Heart left ventricle (tissue), 13 donors: ENCODE measurements at regions not wholly inside any gene's neighbourhood (a gene's known extent, or its start where the extent isn't known, plus 50 kb on each side); places are given as distances from the start of the nearest gene placed in this dataset.

Experiments used
- POLR2A ChIP-seq, 2 donors: fragments of 450-650 bp; IDR thresholded peaks; one replicate each; pipeline ENCODE4 v1.6.1; 2017; ENCODE audit warnings: antibody characterized with exemption in 2 of 2, mild to moderate bottlenecking in 2 of 2, moderate library complexity in 2 of 2
- TF ChIP-seq, protein P1 (sequence below), 12 donors: fragments of 200-600 bp; sonication (generic) in 4 of 12; IDR thresholded peaks; one replicate each; pipeline versions ENCODE4 v1.5.0 to v1.8.0; 2018 to 2022; ENCODE audit warnings: antibody characterized with exemption in 12 of 12, mild to moderate bottlenecking in 5 of 12
- donor health status: ischemic (EF 13 %, LVEDD 7.1; RV severe dilation, severe dysfunction).
- donor health status: DM: no; HTN: yes; CAD: no.
- donor health status: DM: no; HTN: no; CAD: no.
- donor health status: ischemic (EF 25% LVEDD 6.9; RV normal size, moderate dysfunction).
- donor health status: ischemic (EF 25% LVEDD 5.7; RV mildly dilated, moderate dysfunction).
- donor health status: ischemic (EF 35%, LVEDD 5.7; RV mildly dilated, moderate dysfunction).
- donor health status: nonischemic (EF 11% LVEDD 7.7; RV severe dilation, severe dysfunction).
- donor health status: DM: yes; HTN: yes; CAD: no.
- donor health status: PGD.
- donor health status: ischemic (EF 29% LVEDD 5.4; RV normal size, mild dysfunction).
- donor health status: nonischemic (EF 23%, LVEDD 6.1; RV moderate dilation, normal function).

DNA sequence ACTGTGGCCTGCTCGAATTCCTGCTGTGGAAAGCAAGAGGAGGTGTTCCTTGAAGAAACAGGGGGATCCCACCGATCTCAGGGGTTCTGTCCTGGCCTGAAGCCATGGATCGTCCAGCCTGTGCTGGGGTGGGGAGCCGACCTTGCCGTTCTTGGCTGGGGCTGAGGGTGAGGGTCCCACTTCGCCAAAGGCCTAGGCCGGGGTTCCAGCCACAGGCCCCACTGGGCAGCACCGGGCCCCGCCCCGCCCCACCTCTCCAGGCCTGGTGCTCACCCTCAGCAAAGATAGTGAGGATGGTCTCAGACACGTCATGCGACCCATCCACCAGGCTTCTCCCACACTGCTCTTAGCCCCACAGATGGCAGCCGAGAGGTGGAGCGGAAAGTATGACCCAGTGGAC lies 51.4 kb upstream of the ZNF716 start:
- no peak for TF ChIP-seq POLR2A (IDR thresholded peaks at IDR 0.05)
- TF ChIP-seq, protein P1, sequence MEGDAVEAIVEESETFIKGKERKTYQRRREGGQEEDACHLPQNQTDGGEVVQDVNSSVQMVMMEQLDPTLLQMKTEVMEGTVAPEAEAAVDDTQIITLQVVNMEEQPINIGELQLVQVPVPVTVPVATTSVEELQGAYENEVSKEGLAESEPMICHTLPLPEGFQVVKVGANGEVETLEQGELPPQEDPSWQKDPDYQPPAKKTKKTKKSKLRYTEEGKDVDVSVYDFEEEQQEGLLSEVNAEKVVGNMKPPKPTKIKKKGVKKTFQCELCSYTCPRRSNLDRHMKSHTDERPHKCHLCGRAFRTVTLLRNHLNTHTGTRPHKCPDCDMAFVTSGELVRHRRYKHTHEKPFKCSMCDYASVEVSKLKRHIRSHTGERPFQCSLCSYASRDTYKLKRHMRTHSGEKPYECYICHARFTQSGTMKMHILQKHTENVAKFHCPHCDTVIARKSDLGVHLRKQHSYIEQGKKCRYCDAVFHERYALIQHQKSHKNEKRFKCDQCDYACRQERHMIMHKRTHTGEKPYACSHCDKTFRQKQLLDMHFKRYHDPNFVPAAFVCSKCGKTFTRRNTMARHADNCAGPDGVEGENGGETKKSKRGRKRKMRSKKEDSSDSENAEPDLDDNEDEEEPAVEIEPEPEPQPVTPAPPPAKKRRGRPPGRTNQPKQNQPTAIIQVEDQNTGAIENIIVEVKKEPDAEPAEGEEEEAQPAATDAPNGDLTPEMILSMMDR (IDR thresholded peaks at IDR 0.05): no peak
